PC-3 (cell line): ENCODE measurements at regions not wholly inside any gene's neighbourhood (a gene's known extent, or its start where the extent isn't known, plus 50 kb on each side); places are given as distances from the start of the nearest gene placed in this dataset.

Experiments used
- ATAC-seq: fragments of 200-7000 bp; cut with Tn5 transposase; 2 replicates; pipeline ENCODE4 v1.9.1; 2020; ENCODE audit warnings: mild to moderate bottlenecking, moderate library complexity
- BruUV-seq: library from RNA; stranded (reverse); fragments of 400-500 nt; replicated peaks from 2 replicates; lab custom pipeline; 2021; lab: Mats Ljungman, UMichigan
- CTCF ChIA-PET: fragments of 300-600 bp; sonication (Branson Sonifier 250); formaldehyde crosslinking; loops from one replicate; lab custom pipeline; 2022; ENCODE audit warnings: antibody characterized with exemption; lab: Charles Lee
- POLR2A ChIA-PET: fragments of 300-600 bp; sonication (Branson Sonifier 250); formaldehyde crosslinking; loops from one replicate; lab custom pipeline; 2022; ENCODE audit warnings: antibody characterized with exemption; ENCODE audit not compliant: unreplicated experiment; lab: Charles Lee
- DNase-seq: peaks from one replicate; pipeline ENCODE4 v3.0.0-alpha.2; 2015
- H2AFZ ChIP-seq: fragments of 300-600 bp; sonication (generic); 2 replicates; pipeline ENCODE4 v1.6.0; 2016; ENCODE audit warnings: antibody characterized with exemption, low read length
- H3F3A ChIP-seq: fragments of 300-600 bp; sonication (generic); one replicate; pipeline ENCODE4 v1.6.0; 2017; ENCODE audit warnings: antibody characterized with exemption, low read length, control low read depth, mild to moderate bottlenecking; ENCODE audit not compliant: unreplicated experiment
- H3K27ac ChIP-seq: fragments of 300-600 bp; sonication (generic); 2 replicates; pipeline ENCODE4 v1.5.1; 2016; ENCODE audit warnings: mild to moderate bottlenecking, low read length
- H3K27me3 ChIP-seq: fragments of 300-600 bp; sonication (generic); 2 replicates; pipeline ENCODE4 v1.6.1; 2016; ENCODE audit warnings: low read length, mixed read lengths
- H3K36me3 ChIP-seq: fragments of 300-600 bp; sonication (generic); 2 replicates; pipeline ENCODE4 v1.6.1; 2016; ENCODE audit warnings: low read depth, mixed run types, low read length, mixed read lengths
- H3K4me1 ChIP-seq: fragments of 300-600 bp; sonication (generic); 2 replicates; pipeline ENCODE4 v1.5.1; 2016; ENCODE audit warnings: low read length; ENCODE audit not compliant: insufficient read depth
- H3K4me2 ChIP-seq: fragments of 300-600 bp; sonication (generic); 2 replicates; pipeline ENCODE4 v1.6.0; 2016; ENCODE audit warnings: low read length
- H3K4me3 ChIP-seq: fragments of 300-600 bp; sonication (generic); 2 replicates; pipeline ENCODE4 v1.5.1; 2016; ENCODE audit warnings: mild to moderate bottlenecking, low read length, mixed read lengths
- H3K79me2 ChIP-seq: fragments of 300-600 bp; sonication (generic); 2 replicates; pipeline ENCODE4 v1.6.1; 2017; ENCODE audit warnings: low read length, mixed read lengths
- H3K9ac ChIP-seq: fragments of 300-600 bp; sonication (generic); 2 replicates; pipeline ENCODE4 v1.6.0; 2016; ENCODE audit warnings: mild to moderate bottlenecking, low read length
- H3K9me2 ChIP-seq: fragments of 300-600 bp; sonication (generic); replicated peaks from 2 replicates; pipeline ENCODE4 v1.6.1; 2016; ENCODE audit warnings: mixed run types, low read length, mixed read lengths
- H3K9me3 ChIP-seq: fragments of 300-600 bp; sonication (generic); 2 replicates; pipeline ENCODE4 v1.6.1; 2016; ENCODE audit warnings: low read length, mixed read lengths
- H4K20me1 ChIP-seq: fragments of 300-600 bp; sonication (generic); 2 replicates; pipeline ENCODE4 v1.6.1; 2016; ENCODE audit warnings: low read length, mixed read lengths
- EZH2 ChIP-seq: fragments of 300-600 bp; sonication (generic); IDR thresholded peaks from one replicate; pipeline ENCODE4 v1.6.1; 2017; ENCODE audit warnings: antibody characterized with exemption, mild to moderate bottlenecking, low read length; ENCODE audit not compliant: unreplicated experiment
- EZH2phosphoT487 ChIP-seq: fragments of 300-600 bp; sonication (generic); IDR thresholded peaks from 2 replicates; pipeline ENCODE4 v1.6.1; 2018; ENCODE audit warnings: mild to moderate bottlenecking, antibody characterized with exemption, low read length, borderline replicate concordance
- intact Hi-C: fragments of 100-400 bp; cut with micrococcal nuclease; formaldehyde crosslinking; loops from 2 replicates; pipeline ENCODE4 v1.9.0; 2023
- TF ChIP-seq, protein P1 (sequence below): fragments of 300-600 bp; sonication (generic); conservative IDR thresholded peaks from 2 replicates; pipeline ENCODE4 v1.5.1; 2017; ENCODE audit warnings: antibody characterized with exemption, low read depth, mild to moderate bottlenecking, low read length

DNA sequence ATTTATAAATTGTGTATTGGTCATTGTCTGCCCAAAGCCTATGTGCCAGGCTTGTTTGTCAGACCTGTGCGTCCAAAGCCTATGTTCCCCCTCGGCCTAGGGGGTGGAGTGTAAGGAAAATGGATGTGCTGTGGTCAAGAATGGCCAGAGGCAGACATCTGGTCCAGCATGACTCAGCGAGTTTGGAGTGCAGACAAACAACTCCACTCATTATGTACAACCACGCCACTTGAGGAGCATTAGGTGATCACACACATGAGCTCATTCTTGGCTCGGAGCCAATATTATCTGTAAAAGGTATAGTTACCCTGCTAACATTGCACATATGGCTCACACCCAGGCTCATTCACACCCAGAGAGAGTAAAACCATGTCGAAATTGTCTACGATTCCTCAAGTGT is 1047.6 kb upstream of the ADGRL4 start:
- H3K79me2 ChIP-seq = no peaks in the 10 kb centered on the region
- no peaks in the 10 kb centered on the region for H3K9me3 ChIP-seq
- H3K36me3 ChIP-seq = no peaks in the 10 kb centered on the region
- no peak for TF ChIP-seq EZH2
- H3K27me3 ChIP-seq = no peaks in the 10 kb centered on the region
- peaks cover 12% of the 10 kb centered on the region for H3K4me1 ChIP-seq
- no peaks in the 10 kb centered on the region for H3K9me2 ChIP-seq
- H3F3A ChIP-seq = no peaks in the 10 kb centered on the region
- no peak overlapping the region for H3K9ac ChIP-seq
- CTCF ChIA-PET = no interaction called here
- DNase-seq (peak; percentile 98), ATAC-seq (peak; percentile 99)
- no peaks in the 10 kb centered on the region for H4K20me1 ChIP-seq
- no TSS peak for BruUV-seq
- H3K4me3 ChIP-seq = no peak overlapping the region
- peak overlapping the region; percentile 44 for H3K4me2 ChIP-seq
- POLR2A ChIA-PET = no interaction called here
- 0 out of 2 replicates have a peak overlapping the region, but pooled peaks have one; percentile 24 for H2AFZ ChIP-seq
- peak overlapping the region; percentile 30; the same call in 1 of the 2 replicates for H3K27ac ChIP-seq
- intact Hi-C loops = no loop called here

GRCh38 chr1:80053613-80054012 is 1047.1 kb upstream of the ADGRL4 start:
- Histone ChIP-seq H4K20me1 (no peaks in the 10 kb centered on the region), H3K4me3 (no peak overlapping the region), H3K9ac (no peak overlapping the region), H3K9me3 (no peaks in the 10 kb centered on the region), H3K79me2 (no peaks in the 10 kb centered on the region), H3K9me2 (no peaks in the 10 kb centered on the region), H3K4me1 (peaks cover 12% of the 10 kb centered on the region), H3K4me2 (peak overlapping the region; percentile 22; the same call in 1 of the 2 replicates), H3K36me3 (no peaks in the 10 kb centered on the region), H2AFZ (0 out of 2 replicates have a peak overlapping the region, but pooled peaks have one; percentile 24), H3F3A (no peaks in the 10 kb centered on the region), H3K27ac (peak overlapping the region; percentile 30; the same call in 1 of the 2 replicates), H3K27me3 (no peaks in the 10 kb centered on the region)
- CTCF ChIA-PET = no interaction called here
- TF ChIP-seq, protein P1, sequence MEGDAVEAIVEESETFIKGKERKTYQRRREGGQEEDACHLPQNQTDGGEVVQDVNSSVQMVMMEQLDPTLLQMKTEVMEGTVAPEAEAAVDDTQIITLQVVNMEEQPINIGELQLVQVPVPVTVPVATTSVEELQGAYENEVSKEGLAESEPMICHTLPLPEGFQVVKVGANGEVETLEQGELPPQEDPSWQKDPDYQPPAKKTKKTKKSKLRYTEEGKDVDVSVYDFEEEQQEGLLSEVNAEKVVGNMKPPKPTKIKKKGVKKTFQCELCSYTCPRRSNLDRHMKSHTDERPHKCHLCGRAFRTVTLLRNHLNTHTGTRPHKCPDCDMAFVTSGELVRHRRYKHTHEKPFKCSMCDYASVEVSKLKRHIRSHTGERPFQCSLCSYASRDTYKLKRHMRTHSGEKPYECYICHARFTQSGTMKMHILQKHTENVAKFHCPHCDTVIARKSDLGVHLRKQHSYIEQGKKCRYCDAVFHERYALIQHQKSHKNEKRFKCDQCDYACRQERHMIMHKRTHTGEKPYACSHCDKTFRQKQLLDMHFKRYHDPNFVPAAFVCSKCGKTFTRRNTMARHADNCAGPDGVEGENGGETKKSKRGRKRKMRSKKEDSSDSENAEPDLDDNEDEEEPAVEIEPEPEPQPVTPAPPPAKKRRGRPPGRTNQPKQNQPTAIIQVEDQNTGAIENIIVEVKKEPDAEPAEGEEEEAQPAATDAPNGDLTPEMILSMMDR = no peak
- TF ChIP-seq EZH2phosphoT487 (no peak), EZH2 (no peak)
- BruUV-seq = no TSS peak
- no peak for DNase-seq
- POLR2A ChIA-PET = no interaction called here
- intact Hi-C loops = no loop called here
- no peak; the same call in 1 of the 2 replicates for ATAC-seq

GRCh38 chr1:80050523-80050922 is 1044.0 kb upstream of the ADGRL4 start:
- ChIA-PET POLR2A (no interaction called here), CTCF (no interaction called here)
- H3K9me3 ChIP-seq = no peaks in the 10 kb centered on the region
- no peaks in the 10 kb centered on the region for H3K27me3 ChIP-seq
- DNase-seq (no peak), ATAC-seq (no peak)
- TF ChIP-seq EZH2phosphoT487 (no peak), EZH2 (no peak)
- TF ChIP-seq, protein P1 = no peak
- no peaks in the 10 kb centered on the region for H4K20me1 ChIP-seq
- intact Hi-C loops = no loop called here
- H3K27ac ChIP-seq = no peak overlapping the region
- H2AFZ ChIP-seq = no peak overlapping the region
- H3F3A ChIP-seq = no peaks in the 10 kb centered on the region
- peaks cover 12% of the 10 kb centered on the region for H3K4me1 ChIP-seq
- H3K79me2 ChIP-seq = no peaks in the 10 kb centered on the region
- no peaks in the 10 kb centered on the region for H3K36me3 ChIP-seq
- no peaks in the 10 kb centered on the region for H3K9me2 ChIP-seq
- H3K4me3 ChIP-seq = no peak overlapping the region
- no peak overlapping the region for H3K4me2 ChIP-seq
- H3K9ac ChIP-seq = no peak overlapping the region
- no TSS peak for BruUV-seq
